ENCODE measurements at regions not wholly inside any gene's neighbourhood (a gene's known extent, or its start where the extent isn't known, plus 50 kb on each side); places are given as distances from the start of the nearest gene placed in this dataset.

- no peak for TF ChIP-seq CTCF (IDR thresholded peaks at IDR 0.05 in 8 of 11, conservative IDR thresholded peaks at IDR 0.05 in 3 of 11)
- TF ChIP-seq POLR2AphosphoS5 (IDR thresholded peaks at IDR 0.05): no peak
These were observed 100.1 kb upstream of the ERBB4 start for GRCh38 chr2:212638694-212639093.

All from spleen (tissue), 7 donors.